GM12892 (cell line): ENCODE measurements at regions not wholly inside any gene's neighbourhood (a gene's known extent, or its start where the extent isn't known, plus 50 kb on each side); places are given as distances from the start of the nearest gene placed in this dataset.

Experiments used
- POLR2A ChIP-seq: IDR thresholded peaks from 2 replicates; pipeline ENCODE4 v1.6.1; 2011; ENCODE audit warnings: low read depth, low read length, control low read depth
- POLR2AphosphoS5 ChIP-seq: IDR thresholded peaks from 2 replicates; pipeline ENCODE4 v1.6.1; 2011; ENCODE audit warnings: low read depth, low read length, control low read depth

DNA sequence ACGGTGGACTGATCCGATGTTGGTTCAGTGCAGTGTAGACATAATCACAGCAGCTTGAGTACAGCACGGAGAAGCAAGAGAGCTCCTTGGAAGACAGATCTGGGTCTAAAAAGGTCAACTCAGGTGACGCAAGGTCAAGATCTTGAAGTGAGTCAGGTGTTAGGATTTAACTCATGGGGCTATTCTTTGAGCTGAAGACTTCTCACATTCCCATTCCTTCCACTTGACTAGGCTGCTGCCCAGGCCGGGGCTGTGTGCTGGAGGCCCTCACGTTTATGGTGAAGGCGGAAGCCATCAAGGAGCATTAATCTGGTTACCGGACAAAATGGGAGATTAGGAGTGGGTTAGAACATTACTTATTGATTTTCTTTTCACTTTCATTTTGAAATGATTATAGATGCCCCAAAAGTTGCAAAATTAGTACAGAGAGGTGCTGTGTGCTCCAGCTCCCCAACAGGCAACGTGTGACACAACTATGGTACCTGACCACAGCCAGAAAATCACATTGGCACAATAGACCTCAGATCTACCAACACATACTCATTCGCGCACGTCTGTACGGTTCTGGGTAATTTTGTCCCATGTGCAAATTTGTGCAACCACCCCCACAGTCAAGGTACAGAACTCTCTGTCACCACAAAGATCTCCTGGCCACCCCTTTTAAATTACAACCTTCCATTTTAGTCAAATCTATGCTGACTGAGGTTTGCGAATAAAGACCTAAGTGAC lies 77.6 kb upstream of the SEC11C start:
- TF ChIP-seq POLR2AphosphoS5: no peak
- no peak for TF ChIP-seq POLR2A
